MCF 10A (cell line): ENCODE measurements at regions not wholly inside any gene's neighbourhood (a gene's known extent, or its start where the extent isn't known, plus 50 kb on each side); places are given as distances from the start of the nearest gene placed in this dataset.

ENCODE experiments used
- BruUV-seq: library from RNA; stranded (reverse); fragments of 400-500 nt; replicated peaks from 2 replicates; lab custom pipeline; 2021; lab: Mats Ljungman, UMichigan
- CTCF ChIA-PET: fragments of 300-600 bp; sonication (Branson Sonifier 250); formaldehyde crosslinking; extraction: SDS; loops from one replicate; lab custom pipeline; 2021; ENCODE audit warnings: antibody characterized with exemption, inconsistent platforms; lab: Yijun Ruan, JAX
- POLR2A ChIA-PET: fragments of 300-600, 350-650 bp; sonication (Branson Sonifier 250); formaldehyde crosslinking; extraction: SDS; loops from one replicate; lab custom pipeline; 2020; ENCODE audit warnings: antibody characterized with exemption, inconsistent platforms; lab: Yijun Ruan, JAX
- DNase-seq: peaks from one replicate; pipeline ENCODE4 v3.0.0-alpha.2; 2018; ENCODE audit not compliant: unreplicated experiment
- H3K27ac Mint-ChIP-seq: one replicate; pipeline ENCODE4 v1.8.0; 2022; ENCODE audit warnings: mild to moderate bottlenecking, low read depth, mixed read lengths; ENCODE audit not compliant: unreplicated experiment
- H3K27me3 Mint-ChIP-seq: one replicate; pipeline ENCODE4 v1.8.0; 2022; ENCODE audit warnings: mixed read lengths; ENCODE audit not compliant: insufficient read depth, unreplicated experiment
- H3K36me3 Mint-ChIP-seq: one replicate; pipeline ENCODE4 v1.8.0; 2022; ENCODE audit warnings: mild to moderate bottlenecking, moderate library complexity, mixed read lengths; ENCODE audit not compliant: insufficient read depth, unreplicated experiment
- H3K4me1 Mint-ChIP-seq: one replicate; pipeline ENCODE4 v1.8.0; 2022; ENCODE audit warnings: mixed read lengths; ENCODE audit not compliant: insufficient read depth, unreplicated experiment
- H3K4me3 Mint-ChIP-seq: one replicate; pipeline ENCODE4 v1.8.0; 2022; ENCODE audit warnings: mild to moderate bottlenecking, moderate library complexity, mixed read lengths; ENCODE audit not compliant: unreplicated experiment
- H3K9me3 Mint-ChIP-seq: one replicate; pipeline ENCODE4 v1.8.0; 2022; ENCODE audit warnings: mixed read lengths; ENCODE audit not compliant: unreplicated experiment
- intact Hi-C: fragments of 100-400 bp; cut with micrococcal nuclease; formaldehyde crosslinking; loops from 2 replicates; pipeline ENCODE4 v1.14.1; 2022
- TF ChIP-seq, protein P1 (sequence below): fragments of 200-600 bp; IDR thresholded peaks from one replicate; pipeline ENCODE4 v1.8.0; 2022; ENCODE audit warnings: antibody characterized with exemption, mild to moderate bottlenecking; ENCODE audit not compliant: unreplicated experiment

DNA sequence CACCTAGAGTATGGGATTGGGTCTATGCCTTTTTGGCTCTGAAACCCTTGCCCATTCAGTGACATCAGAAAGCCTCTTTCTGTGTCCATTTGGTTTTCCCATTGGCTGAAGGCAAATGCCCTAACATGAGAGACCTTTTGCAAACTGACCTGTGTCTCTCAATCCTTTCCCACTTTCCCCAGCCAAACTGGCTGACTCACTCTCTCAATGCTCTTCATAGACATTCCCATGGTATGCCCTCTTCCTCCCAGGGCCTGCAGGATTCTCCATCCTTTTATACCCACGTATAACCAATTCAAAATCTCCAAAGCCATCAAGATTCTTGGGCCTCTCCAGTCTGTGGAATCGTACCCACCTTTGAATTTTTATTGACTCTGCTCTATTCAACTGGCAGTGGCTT lies 563.3 kb downstream of the GATA3 start:
- Mint-ChIP-seq H3K4me1 (peaks cover 18% of the 10 kb centered on the region), H3K27me3 (no peaks in the 10 kb centered on the region), H3K36me3 (no peaks in the 10 kb centered on the region), H3K27ac (no peak overlapping the region), H3K9me3 (no peaks in the 10 kb centered on the region), H3K4me3 (no peak overlapping the region)
- CTCF ChIA-PET: no interaction called here
- TF ChIP-seq, protein P1, sequence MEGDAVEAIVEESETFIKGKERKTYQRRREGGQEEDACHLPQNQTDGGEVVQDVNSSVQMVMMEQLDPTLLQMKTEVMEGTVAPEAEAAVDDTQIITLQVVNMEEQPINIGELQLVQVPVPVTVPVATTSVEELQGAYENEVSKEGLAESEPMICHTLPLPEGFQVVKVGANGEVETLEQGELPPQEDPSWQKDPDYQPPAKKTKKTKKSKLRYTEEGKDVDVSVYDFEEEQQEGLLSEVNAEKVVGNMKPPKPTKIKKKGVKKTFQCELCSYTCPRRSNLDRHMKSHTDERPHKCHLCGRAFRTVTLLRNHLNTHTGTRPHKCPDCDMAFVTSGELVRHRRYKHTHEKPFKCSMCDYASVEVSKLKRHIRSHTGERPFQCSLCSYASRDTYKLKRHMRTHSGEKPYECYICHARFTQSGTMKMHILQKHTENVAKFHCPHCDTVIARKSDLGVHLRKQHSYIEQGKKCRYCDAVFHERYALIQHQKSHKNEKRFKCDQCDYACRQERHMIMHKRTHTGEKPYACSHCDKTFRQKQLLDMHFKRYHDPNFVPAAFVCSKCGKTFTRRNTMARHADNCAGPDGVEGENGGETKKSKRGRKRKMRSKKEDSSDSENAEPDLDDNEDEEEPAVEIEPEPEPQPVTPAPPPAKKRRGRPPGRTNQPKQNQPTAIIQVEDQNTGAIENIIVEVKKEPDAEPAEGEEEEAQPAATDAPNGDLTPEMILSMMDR: no peak
- no TSS peak for BruUV-seq
- no peak for DNase-seq
- POLR2A ChIA-PET: no interaction called here
- intact Hi-C loops: no loop called here

DNA sequence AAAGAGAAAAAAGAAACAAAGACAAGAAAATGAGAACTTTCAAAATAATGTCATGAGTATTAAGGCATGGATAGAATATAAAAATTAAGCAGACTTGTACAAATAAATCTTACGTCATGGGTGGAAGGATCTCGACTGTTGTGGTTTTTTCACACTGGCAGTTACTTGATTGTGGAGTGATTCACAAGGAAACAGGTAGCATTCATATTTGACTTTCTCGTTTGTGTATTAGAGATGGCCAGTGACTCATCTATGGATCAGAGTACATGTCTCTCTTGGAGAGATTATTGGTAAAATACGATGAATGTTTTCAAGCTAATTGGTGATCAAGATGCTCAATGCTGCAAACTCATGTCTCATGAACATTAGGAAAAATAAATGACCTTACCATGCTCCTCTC lies 564.3 kb downstream of the GATA3 start:
- peak; percentile 17 for DNase-seq
- no TSS peak for BruUV-seq
- ChIA-PET POLR2A (no interaction called here), CTCF (no interaction called here)
- intact Hi-C loops: no loop called here
- Mint-ChIP-seq H3K36me3 (no peaks in the 10 kb centered on the region), H3K27ac (no peak overlapping the region), H3K9me3 (no peaks in the 10 kb centered on the region), H3K27me3 (no peaks in the 10 kb centered on the region), H3K4me3 (no peak overlapping the region), H3K4me1 (peaks cover 13% of the 10 kb centered on the region)
- TF ChIP-seq, protein P1: no peak

DNA sequence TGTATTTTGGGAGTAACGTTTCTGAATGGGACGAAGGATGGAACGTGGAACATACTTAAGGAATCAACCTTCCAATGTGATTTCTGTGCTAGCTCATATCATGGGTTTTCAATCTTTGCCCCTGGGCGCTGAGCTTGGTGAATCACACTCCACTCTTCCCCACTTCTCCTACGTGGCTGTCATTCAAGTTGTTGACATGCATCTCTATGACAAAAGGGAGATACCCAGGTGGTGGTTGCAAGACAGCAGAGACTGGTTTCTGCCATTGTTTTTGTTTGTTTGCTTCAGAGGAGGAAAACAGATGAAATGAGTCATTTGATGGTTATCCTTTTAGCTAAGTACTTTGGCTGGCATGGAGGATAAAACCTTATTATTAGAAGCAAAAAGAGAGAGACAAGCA lies 573.9 kb downstream of the GATA3 start:
- peak; percentile 41 for DNase-seq
- Mint-ChIP-seq H3K36me3 (no peaks in the 10 kb centered on the region), H3K27me3 (no peaks in the 10 kb centered on the region), H3K9me3 (peaks cover 8% of the 10 kb centered on the region), H3K27ac (no peak overlapping the region), H3K4me1 (peaks cover 6% of the 10 kb centered on the region), H3K4me3 (no peak overlapping the region)
- ChIA-PET POLR2A (no interaction called here), CTCF (no interaction called here)
- TF ChIP-seq, protein P1: no peak
- intact Hi-C loops: no loop called here
- BruUV-seq: no TSS peak

DNA sequence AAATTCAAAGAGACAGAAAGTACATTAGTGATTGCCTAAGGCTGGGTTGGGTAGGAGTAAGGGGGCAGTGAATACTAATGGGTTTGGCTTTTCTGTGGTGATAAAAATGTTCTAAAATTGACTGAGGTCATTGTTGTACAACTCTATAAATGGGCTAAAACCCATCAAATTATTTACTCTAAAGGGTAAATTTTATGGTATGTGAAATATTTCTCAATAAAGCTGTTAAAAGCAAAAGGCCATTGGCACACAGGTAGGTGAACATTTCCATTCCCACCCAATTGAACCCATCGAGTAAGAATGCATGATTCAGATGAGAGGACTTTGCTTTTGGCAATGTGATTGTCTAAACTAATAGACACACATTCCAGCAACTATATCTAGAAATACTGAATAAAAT lies 579.4 kb downstream of the GATA3 start:
- Mint-ChIP-seq H3K9me3 (peaks cover 8% of the 10 kb centered on the region), H3K27me3 (no peaks in the 10 kb centered on the region), H3K36me3 (no peaks in the 10 kb centered on the region), H3K4me1 (peaks cover 8% of the 10 kb centered on the region), H3K4me3 (no peak overlapping the region), H3K27ac (peak overlapping the region; percentile 9)
- DNase-seq: no peak
- ChIA-PET POLR2A (interaction anchor here (0.6 kb wide), 1 partner anchor 147 kb away, joined by 3 read pairs; no protein-coding TSS in a partner anchor), CTCF (no interaction called here)
- TF ChIP-seq, protein P1: no peak
- intact Hi-C loops: no loop called here
- BruUV-seq: no TSS peak
